Colonic mucosa (tissue), 4 donors: ENCODE measurements at regions not wholly inside any gene's neighbourhood (a gene's known extent, or its start where the extent isn't known, plus 50 kb on each side); places are given as distances from the start of the nearest gene placed in this dataset.
"Not testable (repeated sequence)": the region's sequence is repeated elsewhere in the genome, so short reads cannot be mapped to it uniquely, and the experiment has no call there.

Experiments used
- DNase-seq: peaks from one replicate; pipeline ENCODE4 v3.0.0-alpha.2; 2020
- H3K27ac ChIP-seq: fragments of 200-600 bp; one replicate; pipeline ENCODE4 v1.8.0; 2021
- H3K27me3 ChIP-seq: fragments of 200-600 bp; one replicate; pipeline ENCODE4 v1.8.0; 2021
- H3K36me3 ChIP-seq: fragments of 200-600 bp; one replicate; pipeline ENCODE4 v1.8.0; 2021
- H3K4me1 ChIP-seq: fragments of 200-600 bp; one replicate; pipeline ENCODE4 v1.8.0; 2021; ENCODE audit warnings: mild to moderate bottlenecking
- H3K4me3 ChIP-seq: fragments of 200-600 bp; one replicate; pipeline ENCODE4 v1.8.0; 2021
- H3K9ac ChIP-seq, 2 donors: one replicate each; pipeline ENCODE4 v1.7.0; 2013; ENCODE audit warnings: control low read depth in 2 of 2, low read depth in 2 of 2, low read length in 2 of 2
- H3K9me3 ChIP-seq: fragments of 200-600 bp; one replicate; pipeline ENCODE4 v1.8.0; 2021
- intact Hi-C: fragments of 100-400 bp; cut with DNase I; formaldehyde crosslinking; loops from one replicate; pipeline ENCODE4 v1.14.1; 2022
- TF ChIP-seq, protein P1 (sequence below): fragments of 200-600 bp; IDR thresholded peaks from one replicate; pipeline ENCODE4 v1.8.0; 2022; ENCODE audit warnings: antibody characterized with exemption, mild to moderate bottlenecking
- donor health status: healthy.
- donor health status: DM: no; HTN: no; CAD: no.
- donor health status: DM: no; HTN: no; CAD: no.

DNA sequence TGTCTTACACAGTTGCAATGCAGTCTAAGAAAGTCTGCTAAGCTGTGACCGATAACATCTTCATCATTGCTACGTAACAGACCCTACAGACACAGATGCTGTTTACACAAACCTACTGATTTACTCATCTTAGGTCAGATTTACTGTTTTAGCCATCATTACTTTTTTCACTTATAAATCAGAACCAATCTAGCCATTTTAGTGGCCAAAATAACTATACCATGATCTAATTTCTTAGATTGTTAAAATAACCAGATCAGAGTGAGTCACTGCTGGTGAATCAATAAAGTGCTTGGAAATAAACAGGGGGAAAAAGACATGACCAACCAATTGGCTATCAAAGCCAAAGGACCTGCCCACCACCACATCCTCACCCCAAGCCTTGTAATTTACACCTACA is 57.0 kb upstream of the FOXN3 start:
- Histone ChIP-seq H3K4me1 (no peaks in the 10 kb centered on the region), H3K27me3 (no peaks in the 10 kb centered on the region), H3K9me3 (no peaks in the 10 kb centered on the region), H3K27ac (no peak overlapping the region), H3K4me3 (no peak overlapping the region), H3K36me3 (no peaks in the 10 kb centered on the region), H3K9ac (no peak overlapping the region)
- intact Hi-C loops = no loop called here
- no peak for DNase-seq
- TF ChIP-seq, protein P1, sequence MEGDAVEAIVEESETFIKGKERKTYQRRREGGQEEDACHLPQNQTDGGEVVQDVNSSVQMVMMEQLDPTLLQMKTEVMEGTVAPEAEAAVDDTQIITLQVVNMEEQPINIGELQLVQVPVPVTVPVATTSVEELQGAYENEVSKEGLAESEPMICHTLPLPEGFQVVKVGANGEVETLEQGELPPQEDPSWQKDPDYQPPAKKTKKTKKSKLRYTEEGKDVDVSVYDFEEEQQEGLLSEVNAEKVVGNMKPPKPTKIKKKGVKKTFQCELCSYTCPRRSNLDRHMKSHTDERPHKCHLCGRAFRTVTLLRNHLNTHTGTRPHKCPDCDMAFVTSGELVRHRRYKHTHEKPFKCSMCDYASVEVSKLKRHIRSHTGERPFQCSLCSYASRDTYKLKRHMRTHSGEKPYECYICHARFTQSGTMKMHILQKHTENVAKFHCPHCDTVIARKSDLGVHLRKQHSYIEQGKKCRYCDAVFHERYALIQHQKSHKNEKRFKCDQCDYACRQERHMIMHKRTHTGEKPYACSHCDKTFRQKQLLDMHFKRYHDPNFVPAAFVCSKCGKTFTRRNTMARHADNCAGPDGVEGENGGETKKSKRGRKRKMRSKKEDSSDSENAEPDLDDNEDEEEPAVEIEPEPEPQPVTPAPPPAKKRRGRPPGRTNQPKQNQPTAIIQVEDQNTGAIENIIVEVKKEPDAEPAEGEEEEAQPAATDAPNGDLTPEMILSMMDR = no peak

DNA sequence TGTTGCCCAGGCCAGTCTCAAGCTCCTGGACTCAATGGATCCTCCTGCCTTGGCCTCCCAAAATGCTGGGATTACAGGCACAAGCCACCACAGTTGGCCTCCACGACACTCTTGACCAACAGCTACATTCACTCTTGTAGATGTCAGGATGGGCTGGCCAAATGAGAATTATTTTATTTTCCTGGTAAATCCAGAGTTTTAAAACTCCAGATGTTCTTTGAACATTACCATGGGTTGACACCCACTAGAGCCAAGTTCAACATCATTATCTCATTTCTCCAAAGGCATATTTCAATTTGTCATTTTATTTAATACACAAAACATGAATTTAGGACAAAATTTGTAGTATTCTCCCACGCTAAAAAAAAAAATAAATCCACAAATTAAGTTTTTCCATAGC is 56.5 kb upstream of the FOXN3 start:
- TF ChIP-seq, protein P1 = no peak
- H3K4me3 ChIP-seq = no peak overlapping the region
- no peaks in the 10 kb centered on the region for H3K27me3 ChIP-seq
- no peaks in the 10 kb centered on the region for H3K4me1 ChIP-seq
- intact Hi-C loops = no loop called here
- H3K9ac ChIP-seq = no peak overlapping the region
- no peaks in the 10 kb centered on the region for H3K9me3 ChIP-seq
- no peak overlapping the region for H3K27ac ChIP-seq
- H3K36me3 ChIP-seq = no peaks in the 10 kb centered on the region
- no peak for DNase-seq

- H3K9me3 ChIP-seq = no peaks in the 10 kb centered on the region
- TF ChIP-seq, protein P1 = no peak
- H3K27me3 ChIP-seq = no peaks in the 10 kb centered on the region
- no peaks in the 10 kb centered on the region for H3K36me3 ChIP-seq
- H3K4me1 ChIP-seq = no peaks in the 10 kb centered on the region
- no peak overlapping the region for H3K27ac ChIP-seq
- intact Hi-C loops = no loop called here
- H3K4me3 ChIP-seq = no peak overlapping the region
- no peak overlapping the region for H3K9ac ChIP-seq
- no peak for DNase-seq
These were observed 53.4 kb upstream of the FOXN3 start for GRCh38 chr14:89470401-89470800.

DNA sequence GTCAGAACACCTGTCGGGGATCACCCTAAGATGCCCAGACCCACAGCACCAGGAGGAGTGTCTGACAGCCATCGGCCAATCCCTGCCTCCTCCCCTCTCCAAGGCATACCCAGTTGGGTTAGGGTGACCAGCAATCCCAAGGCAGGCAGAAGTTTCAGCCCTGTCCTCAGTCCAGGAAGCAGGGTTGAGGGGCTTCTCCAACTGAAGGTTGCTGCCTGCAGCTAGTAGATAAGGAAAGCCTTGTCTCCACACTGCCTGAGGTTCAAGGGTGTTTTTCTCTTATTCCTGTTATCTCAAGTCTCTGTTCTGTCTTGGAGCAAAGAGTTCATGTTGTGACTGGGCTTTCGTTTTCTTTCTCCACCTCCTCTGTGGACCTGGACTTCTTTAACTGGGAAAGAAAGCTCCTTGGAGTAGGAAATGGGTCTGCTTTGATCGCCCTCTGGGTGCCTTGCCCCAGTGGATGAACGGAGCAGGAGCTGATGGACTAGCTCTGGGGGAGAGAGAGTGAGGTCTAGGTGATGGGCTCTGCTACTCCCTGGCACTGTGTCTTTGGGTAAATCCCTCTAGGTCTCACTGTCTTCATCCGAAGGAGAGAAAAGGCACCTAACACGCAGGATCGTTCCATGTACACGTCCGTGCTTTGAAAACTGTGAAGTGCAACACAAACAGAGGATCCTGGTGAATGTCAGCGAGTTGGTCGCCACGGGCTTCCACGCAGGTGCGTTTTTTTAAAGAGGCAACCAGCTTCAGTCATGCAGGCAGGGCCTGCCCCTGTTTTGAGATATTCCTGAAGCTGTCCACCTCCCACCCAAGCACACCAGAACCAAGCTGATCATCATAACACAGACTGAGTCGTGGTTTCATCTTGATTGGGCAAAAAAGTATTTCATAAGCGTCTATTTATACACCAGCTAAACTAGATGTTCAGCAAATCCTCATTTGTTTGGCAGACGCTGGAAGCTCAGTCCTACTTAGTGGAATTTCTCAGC is 52.5 kb upstream of the FOXN3 start:
- no peak overlapping the region for H3K9ac ChIP-seq
- no peak for DNase-seq
- TF ChIP-seq, protein P1 = no peak
- H3K27ac ChIP-seq = no peak overlapping the region
- H3K4me3 ChIP-seq = no peak overlapping the region
- H3K27me3 ChIP-seq = no peaks in the 10 kb centered on the region
- no peaks in the 10 kb centered on the region for H3K9me3 ChIP-seq
- no peaks in the 10 kb centered on the region for H3K4me1 ChIP-seq
- no peaks in the 10 kb centered on the region for H3K36me3 ChIP-seq
- intact Hi-C loops = no loop called here

DNA sequence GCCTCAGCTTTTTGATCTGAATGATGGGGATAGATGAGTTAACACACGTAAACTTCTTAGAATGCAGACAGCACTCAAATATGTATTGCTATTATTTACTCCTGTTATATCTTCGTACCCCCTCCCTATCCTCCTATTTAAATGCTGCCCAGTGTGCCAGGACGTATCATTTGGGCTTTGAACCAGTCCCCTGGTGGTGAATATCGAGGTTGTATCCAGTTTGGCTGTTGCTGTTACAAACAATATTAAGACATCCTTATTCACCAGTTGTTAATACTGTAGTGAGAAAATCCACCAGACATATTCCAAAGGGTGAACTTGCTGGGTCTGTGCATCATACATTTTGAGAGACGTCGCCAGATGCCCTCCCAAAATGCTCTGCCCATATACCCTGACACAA is 51.5 kb upstream of the FOXN3 start:
- H3K27ac ChIP-seq = no peak overlapping the region
- H3K4me3 ChIP-seq = no peak overlapping the region
- H3K27me3 ChIP-seq = no peaks in the 10 kb centered on the region
- DNase-seq = no peak
- H3K9ac ChIP-seq = no peak overlapping the region
- H3K9me3 ChIP-seq = no peaks in the 10 kb centered on the region
- intact Hi-C loops = no loop called here
- no peaks in the 10 kb centered on the region for H3K36me3 ChIP-seq
- no peaks in the 10 kb centered on the region for H3K4me1 ChIP-seq
- TF ChIP-seq, protein P1 = no peak

- H3K27ac ChIP-seq, H3K9me3 ChIP-seq, H3K27me3 ChIP-seq, intact Hi-C loops, H3K9ac ChIP-seq, DNase-seq, H3K4me3 ChIP-seq, H3K36me3 ChIP-seq, H3K4me1 ChIP-seq: not testable (repeated sequence)
These were observed 51.0 kb upstream of the FOXN3 start for GRCh38 chr14:89468030-89468429.
